SK-N-SH (cell line): ENCODE measurements at regions not wholly inside any gene's neighbourhood (a gene's known extent, or its start where the extent isn't known, plus 50 kb on each side); places are given as distances from the start of the nearest gene placed in this dataset.
"Not testable (repeated sequence)": the region's sequence is repeated elsewhere in the genome, so short reads cannot be mapped to it uniquely, and the experiment has no call there.

ENCODE experiments used
- CTCF ChIA-PET: fragments of 300-600, 350-600 bp; formaldehyde crosslinking; extraction: SDS; loops from one replicate; lab custom pipeline; 2021; lab: Yijun Ruan, JAX
- POLR2A ChIA-PET: fragments of 350-600 bp; sonication (Branson Sonifier 250); formaldehyde crosslinking; extraction: SDS; loops from one replicate; lab custom pipeline; 2020; ENCODE audit warnings: antibody characterized with exemption, inconsistent platforms; lab: Yijun Ruan, JAX
- DNase-seq: peaks from one replicate; pipeline ENCODE4 v3.0.0; 2012
- H2AFZ ChIP-seq: fragments of 200-600 bp; sonication (generic); 2 replicates; pipeline ENCODE4 v1.8.1; 2016; ENCODE audit warnings: antibody characterized with exemption, mild to moderate bottlenecking, low read depth
- H3F3A ChIP-seq: fragments of 200-600 bp; sonication (generic); replicated peaks from 2 replicates; pipeline ENCODE3; 2016; ENCODE audit warnings: antibody characterized with exemption, mild to moderate bottlenecking; ENCODE audit not compliant: insufficient read depth
- H3K27ac ChIP-seq, 2 experiments: fragments of 200-500 bp in 1 of 2; fragments of 200-600 bp in 1 of 2; sonication (Bioruptor generic) in 1 of 2; sonication (generic), shearing (Covaris generic) in 1 of 2; 2 replicates each; pipeline versions ENCODE4 v1.5.1 to v1.6.1; 2014 to 2016; ENCODE audit warnings: low read depth in 2 of 2, inconsistent platforms in 1 of 2, low read length in 1 of 2, mild to moderate bottlenecking in 1 of 2, mixed read lengths in 1 of 2
- H3K27me3 ChIP-seq: fragments of 200-600 bp; sonication (generic), shearing (Covaris generic); 2 replicates; pipeline ENCODE4 v1.6.1; 2016; ENCODE audit warnings: mixed run types; ENCODE audit not compliant: insufficient read depth
- H3K36me3 ChIP-seq, 2 experiments: fragments of 200-500 bp in 1 of 2; fragments of 200-600 bp in 1 of 2; sonication (Bioruptor generic) in 1 of 2; sonication (generic) in 1 of 2; replicated peaks in 1 of 2; 2 replicates each; pipeline versions ENCODE3 to v1.5.1; 2014 to 2016; ENCODE audit warnings: low read length in 1 of 2, mild to moderate bottlenecking in 1 of 2; ENCODE audit not compliant: insufficient read depth in 2 of 2, control insufficient read depth in 1 of 2
- H3K4me1 ChIP-seq, 2 experiments: fragments of 200-500 bp in 1 of 2; fragments of 200-600 bp in 1 of 2; sonication (Bioruptor generic) in 1 of 2; sonication (generic), shearing (Covaris generic) in 1 of 2; 2 replicates each; pipeline versions ENCODE4 v1.5.1 to v1.6.1; 2014 to 2016; ENCODE audit warnings: low read depth in 1 of 2, low read length in 1 of 2, mixed run types in 1 of 2; ENCODE audit not compliant: insufficient read depth in 2 of 2, control insufficient read depth in 1 of 2
- H3K4me2 ChIP-seq: fragments of 200-600 bp; sonication (generic), shearing (Covaris generic); 2 replicates; pipeline ENCODE4 v1.6.1; 2017; ENCODE audit warnings: mixed run types
- H3K4me3 ChIP-seq, 2 experiments: fragments of 200-500 bp in 1 of 2; fragments of 200-600 bp in 1 of 2; sonication (Bioruptor generic) in 1 of 2; sonication (generic), shearing (Covaris generic) in 1 of 2; 2 replicates each; pipeline versions ENCODE4 v1.5.1 to v1.8.1; 2014 to 2016; ENCODE audit warnings: low read depth in 2 of 2, inconsistent platforms in 1 of 2, low read length in 1 of 2, mild to moderate bottlenecking in 1 of 2, mixed read lengths in 1 of 2, moderate library complexity in 1 of 2
- H3K79me2 ChIP-seq: fragments of 200-600 bp; sonication (generic); 2 replicates; pipeline ENCODE4 v1.8.1; 2017; ENCODE audit warnings: mild to moderate bottlenecking; ENCODE audit not compliant: insufficient read depth
- H3K9ac ChIP-seq: fragments of 200-600 bp; sonication (generic); 2 replicates; pipeline ENCODE4 v1.6.1; 2017; ENCODE audit warnings: mixed run types
- H3K9me2 ChIP-seq: fragments of 200-600 bp; sonication (generic); 2 replicates; pipeline ENCODE4 v1.6.1; 2017; ENCODE audit warnings: mixed run types
- H3K9me3 ChIP-seq: fragments of 200-600 bp; sonication (generic); 2 replicates; pipeline ENCODE4 v1.6.1; 2017; ENCODE audit warnings: mixed run types, mild to moderate bottlenecking, moderate library complexity
- H4K20me1 ChIP-seq: fragments of 200-600 bp; sonication (generic); 2 replicates; pipeline ENCODE4 v1.6.1; 2017; ENCODE audit warnings: mild to moderate bottlenecking, mixed run types; ENCODE audit not compliant: insufficient read depth
- ELF1 ChIP-seq: IDR thresholded peaks from 2 replicates; pipeline ENCODE4 v1.4.0; 2012
- EZH2phosphoT487 ChIP-seq: fragments of 200-600 bp; sonication (generic); IDR thresholded peaks from 2 replicates; pipeline ENCODE4 v1.6.1; 2017; ENCODE audit warnings: low read depth, mixed run types, mild to moderate bottlenecking, antibody characterized with exemption, moderate library complexity, borderline replicate concordance
- FOSL2 ChIP-seq: IDR thresholded peaks from 2 replicates; pipeline ENCODE4 v1.4.0; 2012; ENCODE audit warnings: low read depth, mild to moderate bottlenecking, moderate library complexity, borderline replicate concordance
- FOXM1 ChIP-seq: IDR thresholded peaks from 2 replicates; pipeline ENCODE4 v1.4.0; 2012; ENCODE audit warnings: low read depth, mild to moderate bottlenecking
- GABPA ChIP-seq: IDR thresholded peaks from 2 replicates; pipeline ENCODE4 v1.4.0; 2012; ENCODE audit warnings: low read depth, mild to moderate bottlenecking
- RAD21 ChIP-seq: IDR thresholded peaks from 2 replicates; pipeline ENCODE4 v1.6.1; 2012; ENCODE audit warnings: mild to moderate bottlenecking, low read length
- RXRA ChIP-seq: IDR thresholded peaks from 2 replicates; pipeline ENCODE4 v1.4.0; 2012; ENCODE audit warnings: low read depth, mild to moderate bottlenecking, borderline replicate concordance
- SMC3 ChIP-seq: IDR thresholded peaks from 2 replicates; pipeline ENCODE4 v1.6.1; 2012; ENCODE audit warnings: low read depth, low read length, improper control_type of control experiment
- WGBS: methylation state at CpG from one replicate; pipeline ENCODE4 v1.1.6; 2017; ENCODE audit warnings: low lambda C conversion rate; 5-methylcytosine and 5-hydroxymethylcytosine counted together
- TF ChIP-seq, protein P1 (sequence below): IDR thresholded peaks from 2 replicates; pipeline ENCODE4 v1.6.1; 2012; ENCODE audit warnings: mild to moderate bottlenecking, low read depth, low read length, moderate library complexity
- TF ChIP-seq, protein P2 (sequence below): IDR thresholded peaks from 2 replicates; pipeline ENCODE4 v1.4.0; 2012; ENCODE audit warnings: low read depth
- TF ChIP-seq, protein P3 (sequence below): IDR thresholded peaks from 2 replicates; pipeline ENCODE4 v1.4.0; 2012; ENCODE audit warnings: low read depth, borderline replicate concordance
- TF ChIP-seq, protein P4 (sequence below): IDR thresholded peaks from 2 replicates; pipeline ENCODE4 v1.4.0; 2012; ENCODE audit warnings: low read depth, borderline replicate concordance

DNA sequence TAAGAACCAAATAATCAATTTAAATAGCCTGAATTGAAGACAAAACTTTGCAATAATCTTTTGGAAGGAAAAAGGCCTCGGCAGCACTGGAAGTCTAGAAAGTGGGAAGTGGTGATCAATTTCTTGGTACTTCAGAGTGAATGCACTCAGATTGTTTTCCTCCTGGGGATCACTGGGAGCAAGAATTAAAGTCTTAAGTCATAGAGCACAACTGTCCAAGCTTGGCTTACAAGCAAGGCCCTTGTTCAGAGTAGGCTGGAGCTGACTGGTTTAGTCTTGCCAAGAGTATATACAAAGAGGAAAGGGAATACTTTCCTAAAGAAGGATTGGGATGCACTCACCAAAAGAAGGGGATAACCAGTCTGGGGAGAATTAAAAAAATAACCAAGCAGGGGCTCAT, 637.1 kb downstream of the CCSER2 start:
- Histone ChIP-seq H3F3A (no peaks in the 10 kb centered on the region), H3K9me2 (no peaks in the 10 kb centered on the region), H3K9ac (no peak overlapping the region), H3K27me3 (no peaks in the 10 kb centered on the region), H3K4me3 (no peak overlapping the region), H4K20me1 (no peaks in the 10 kb centered on the region), H3K9me3 (peaks cover 8% of the 10 kb centered on the region; the same call in 1 of the 2 replicates), H3K4me2 (no peak overlapping the region), H3K4me1 (no peaks in the 10 kb centered on the region), H3K36me3 (no peaks in the 10 kb centered on the region), H3K79me2 (no peaks in the 10 kb centered on the region), H3K27ac (no peak overlapping the region), H2AFZ (no peak overlapping the region)
- ChIA-PET CTCF (interaction anchor here (1.1 kb wide), 1 partner anchor 10 kb away, joined by 3 read pairs; no protein-coding TSS in a partner anchor), POLR2A (no interaction called here)
- TF ChIP-seq, protein P1, sequence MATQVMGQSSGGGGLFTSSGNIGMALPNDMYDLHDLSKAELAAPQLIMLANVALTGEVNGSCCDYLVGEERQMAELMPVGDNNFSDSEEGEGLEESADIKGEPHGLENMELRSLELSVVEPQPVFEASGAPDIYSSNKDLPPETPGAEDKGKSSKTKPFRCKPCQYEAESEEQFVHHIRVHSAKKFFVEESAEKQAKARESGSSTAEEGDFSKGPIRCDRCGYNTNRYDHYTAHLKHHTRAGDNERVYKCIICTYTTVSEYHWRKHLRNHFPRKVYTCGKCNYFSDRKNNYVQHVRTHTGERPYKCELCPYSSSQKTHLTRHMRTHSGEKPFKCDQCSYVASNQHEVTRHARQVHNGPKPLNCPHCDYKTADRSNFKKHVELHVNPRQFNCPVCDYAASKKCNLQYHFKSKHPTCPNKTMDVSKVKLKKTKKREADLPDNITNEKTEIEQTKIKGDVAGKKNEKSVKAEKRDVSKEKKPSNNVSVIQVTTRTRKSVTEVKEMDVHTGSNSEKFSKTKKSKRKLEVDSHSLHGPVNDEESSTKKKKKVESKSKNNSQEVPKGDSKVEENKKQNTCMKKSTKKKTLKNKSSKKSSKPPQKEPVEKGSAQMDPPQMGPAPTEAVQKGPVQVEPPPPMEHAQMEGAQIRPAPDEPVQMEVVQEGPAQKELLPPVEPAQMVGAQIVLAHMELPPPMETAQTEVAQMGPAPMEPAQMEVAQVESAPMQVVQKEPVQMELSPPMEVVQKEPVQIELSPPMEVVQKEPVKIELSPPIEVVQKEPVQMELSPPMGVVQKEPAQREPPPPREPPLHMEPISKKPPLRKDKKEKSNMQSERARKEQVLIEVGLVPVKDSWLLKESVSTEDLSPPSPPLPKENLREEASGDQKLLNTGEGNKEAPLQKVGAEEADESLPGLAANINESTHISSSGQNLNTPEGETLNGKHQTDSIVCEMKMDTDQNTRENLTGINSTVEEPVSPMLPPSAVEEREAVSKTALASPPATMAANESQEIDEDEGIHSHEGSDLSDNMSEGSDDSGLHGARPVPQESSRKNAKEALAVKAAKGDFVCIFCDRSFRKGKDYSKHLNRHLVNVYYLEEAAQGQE = no peak
- TF ChIP-seq GABPA = no peak
- TF ChIP-seq, protein P2, sequence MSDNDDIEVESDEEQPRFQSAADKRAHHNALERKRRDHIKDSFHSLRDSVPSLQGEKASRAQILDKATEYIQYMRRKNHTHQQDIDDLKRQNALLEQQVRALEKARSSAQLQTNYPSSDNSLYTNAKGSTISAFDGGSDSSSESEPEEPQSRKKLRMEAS = no peak
- TF ChIP-seq EZH2phosphoT487 = no peak
- TF ChIP-seq, protein P3, sequence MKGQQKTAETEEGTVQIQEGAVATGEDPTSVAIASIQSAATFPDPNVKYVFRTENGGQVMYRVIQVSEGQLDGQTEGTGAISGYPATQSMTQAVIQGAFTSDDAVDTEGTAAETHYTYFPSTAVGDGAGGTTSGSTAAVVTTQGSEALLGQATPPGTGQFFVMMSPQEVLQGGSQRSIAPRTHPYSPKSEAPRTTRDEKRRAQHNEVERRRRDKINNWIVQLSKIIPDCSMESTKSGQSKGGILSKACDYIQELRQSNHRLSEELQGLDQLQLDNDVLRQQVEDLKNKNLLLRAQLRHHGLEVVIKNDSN = no peak
- TF ChIP-seq RXRA = no peak
- no peak for TF ChIP-seq FOXM1
- no peak for DNase-seq
- 42% methylated on average over 1 of the region's 1 CpG for WGBS

DNA sequence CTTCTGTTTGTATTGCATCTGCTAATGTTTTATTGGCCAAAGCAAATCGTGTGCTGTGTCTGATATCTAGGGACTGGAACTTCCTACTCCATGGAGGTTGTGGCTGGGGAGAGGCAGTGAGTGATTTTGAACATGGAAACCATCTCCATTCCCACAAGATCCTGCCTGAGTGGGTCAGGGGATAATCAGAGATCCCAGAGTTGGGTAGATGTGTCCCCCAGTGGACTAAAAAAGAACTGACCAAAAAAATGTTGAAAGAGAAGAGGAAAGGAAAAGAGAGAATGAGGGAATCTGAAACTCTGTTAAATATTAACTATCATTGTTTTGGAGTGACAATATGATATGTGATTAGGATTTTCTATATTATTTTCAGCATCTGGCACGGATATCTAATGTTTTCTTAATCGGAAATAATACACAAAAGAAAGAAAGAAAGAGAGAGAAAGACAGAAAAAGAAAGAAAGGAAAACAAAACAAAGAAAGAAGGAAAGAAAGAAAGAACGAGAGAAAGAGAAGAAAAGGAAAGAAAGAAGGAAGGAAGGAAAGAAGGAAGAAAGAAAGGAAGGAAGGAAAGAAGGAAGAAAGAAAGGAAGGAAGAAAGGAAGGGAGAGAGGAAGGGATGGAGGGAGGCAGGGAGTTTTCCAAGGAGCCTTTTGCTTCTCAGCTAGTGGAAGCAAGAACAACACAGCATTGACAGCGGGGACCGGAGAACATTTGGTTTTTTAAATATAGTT, 638.5 kb downstream of the CCSER2 start:
- H3F3A ChIP-seq = no peaks in the 10 kb centered on the region
- no peaks in the 10 kb centered on the region for H3K36me3 ChIP-seq
- CTCF ChIA-PET = interaction anchor here (1.1 kb wide), 1 partner anchor 11 kb away, joined by 3 read pairs; no protein-coding TSS in a partner anchor
- no peaks in the 10 kb centered on the region for H3K27me3 ChIP-seq
- no peaks in the 10 kb centered on the region for H3K9me2 ChIP-seq
- H3K27ac ChIP-seq = no peak overlapping the region
- H3K4me3 ChIP-seq = no peak overlapping the region
- peak; percentile 14 for DNase-seq
- peak; percentile 52 for TF ChIP-seq RAD21
- no peak for TF ChIP-seq ELF1
- 0 out of 2 replicates have a peak, but pooled peaks have one; percentile 11 for TF ChIP-seq SMC3
- TF ChIP-seq, protein P3 = no peak
- TF ChIP-seq FOSL2 = no peak
- TF ChIP-seq, protein P4, sequence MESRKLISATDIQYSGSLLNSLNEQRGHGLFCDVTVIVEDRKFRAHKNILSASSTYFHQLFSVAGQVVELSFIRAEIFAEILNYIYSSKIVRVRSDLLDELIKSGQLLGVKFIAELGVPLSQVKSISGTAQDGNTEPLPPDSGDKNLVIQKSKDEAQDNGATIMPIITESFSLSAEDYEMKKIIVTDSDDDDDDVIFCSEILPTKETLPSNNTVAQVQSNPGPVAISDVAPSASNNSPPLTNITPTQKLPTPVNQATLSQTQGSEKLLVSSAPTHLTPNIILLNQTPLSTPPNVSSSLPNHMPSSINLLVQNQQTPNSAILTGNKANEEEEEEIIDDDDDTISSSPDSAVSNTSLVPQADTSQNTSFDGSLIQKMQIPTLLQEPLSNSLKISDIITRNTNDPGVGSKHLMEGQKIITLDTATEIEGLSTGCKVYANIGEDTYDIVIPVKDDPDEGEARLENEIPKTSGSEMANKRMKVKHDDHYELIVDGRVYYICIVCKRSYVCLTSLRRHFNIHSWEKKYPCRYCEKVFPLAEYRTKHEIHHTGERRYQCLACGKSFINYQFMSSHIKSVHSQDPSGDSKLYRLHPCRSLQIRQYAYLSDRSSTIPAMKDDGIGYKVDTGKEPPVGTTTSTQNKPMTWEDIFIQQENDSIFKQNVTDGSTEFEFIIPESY = no peak
- peaks cover 8% of the 10 kb centered on the region; the same call in 1 of the 2 replicates for H3K9me3 ChIP-seq
- H3K79me2 ChIP-seq = no peaks in the 10 kb centered on the region
- POLR2A ChIA-PET = no interaction called here
- H4K20me1 ChIP-seq = no peaks in the 10 kb centered on the region
- H2AFZ ChIP-seq = no peak overlapping the region
- H3K4me2 ChIP-seq = no peak overlapping the region
- H3K4me1 ChIP-seq = no peaks in the 10 kb centered on the region
- H3K9ac ChIP-seq = no peak overlapping the region
- WGBS = 29% methylated on average over 6 of the region's 6 CpGs

DNA sequence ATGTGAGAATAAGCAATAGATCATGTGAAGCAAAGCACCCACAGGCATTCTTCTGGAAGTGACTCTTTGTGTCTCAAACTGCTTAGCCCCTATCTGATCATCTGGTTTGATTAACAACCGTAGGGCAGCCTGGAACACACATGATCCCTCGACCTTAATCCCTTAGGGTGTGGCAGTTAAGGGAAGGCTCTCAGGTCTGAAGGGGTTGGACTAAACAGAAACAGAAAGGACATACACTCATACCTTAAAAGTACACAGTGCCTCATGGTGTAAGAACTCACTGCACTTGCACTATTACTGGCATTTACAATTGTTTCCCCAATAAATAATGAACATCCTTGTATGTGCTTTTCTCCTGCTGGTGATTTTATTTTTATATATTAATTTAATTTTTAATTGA, 640.9 kb downstream of the CCSER2 start:
- H3K27me3 ChIP-seq, H3K27ac ChIP-seq, H3K4me2 ChIP-seq, H3K4me1 ChIP-seq, POLR2A ChIA-PET, H3F3A ChIP-seq, H3K9me3 ChIP-seq, CTCF ChIA-PET, H3K36me3 ChIP-seq, H2AFZ ChIP-seq, H3K79me2 ChIP-seq, H3K4me3 ChIP-seq, H3K9me2 ChIP-seq, H3K9ac ChIP-seq, H4K20me1 ChIP-seq, DNase-seq: not testable (repeated sequence)
- WGBS = 8% methylated on average over 2 of the region's 2 CpGs
